Gastroesophageal sphincter (tissue), 4 donors: ENCODE measurements at regions not wholly inside any gene's neighbourhood (a gene's known extent, or its start where the extent isn't known, plus 50 kb on each side); places are given as distances from the start of the nearest gene placed in this dataset.

Source experiments
- ATAC-seq: fragments of 150-250 bp; one replicate; pipeline ENCODE4 v1.9.1; 2016; ENCODE audit warnings: mild to moderate bottlenecking, moderate library complexity
- H3K27ac ChIP-seq, 4 donors: fragments of 200-600 bp; sonication (generic) in 3 of 4; 1 replicate in 3 of 4; 2 replicates in 1 of 4; pipeline ENCODE4 v1.5.1; 2016 to 2019
- H3K27me3 ChIP-seq: fragments of 200-600 bp; sonication (generic); one replicate; pipeline ENCODE4 v1.5.1; 2019
- H3K36me3 ChIP-seq, 2 donors: fragments of 200-600 bp; sonication (generic); one replicate each; pipeline ENCODE4 v1.5.1; 2019; ENCODE audit warnings: control low read depth in 1 of 2
- H3K4me1 ChIP-seq, 3 donors: fragments of 200-600 bp; sonication (generic); 1 replicate in 2 of 3; 2 replicates in 1 of 3; pipeline ENCODE4 v1.5.1; 2016 to 2019; ENCODE audit warnings: control low read depth in 2 of 3
- H3K4me3 ChIP-seq, 2 donors: fragments of 200-600 bp; sonication (generic); one replicate each; pipeline ENCODE4 v1.5.1; 2019; ENCODE audit warnings: mild to moderate bottlenecking in 1 of 2, moderate library complexity in 1 of 2
- H3K9me3 ChIP-seq, 3 donors: fragments of 200-600 bp; sonication (generic); one replicate each; pipeline ENCODE4 v1.5.1; 2017 to 2019; ENCODE audit warnings: control low read depth in 2 of 3
- EP300 ChIP-seq: sonication (generic); formaldehyde crosslinking; IDR thresholded peaks from one replicate; pipeline ENCODE4 v1.6.1; 2017; ENCODE audit warnings: antibody characterized with exemption, mild to moderate bottlenecking
- POLR2A ChIP-seq, 2 donors: fragments of 450-650 bp; IDR thresholded peaks; one replicate each; pipeline ENCODE4 v1.6.1; 2017; ENCODE audit warnings: antibody characterized with exemption in 2 of 2, mild to moderate bottlenecking in 2 of 2, moderate library complexity in 1 of 2
- POLR2AphosphoS5 ChIP-seq: sonication (generic); formaldehyde crosslinking; IDR thresholded peaks from one replicate; pipeline ENCODE4 v1.6.1; 2017; ENCODE audit warnings: antibody characterized with exemption
- WGBS, 2 donors: methylation state at CpG; one replicate each; pipeline ENCODE4 v1.1.5; 2018; ENCODE audit warnings: low coverage in 1 of 2; 5-methylcytosine and 5-hydroxymethylcytosine counted together
- TF ChIP-seq, protein P1 (sequence below), 4 experiments: fragments of 200-600 bp in 2 of 4; fragments of 450-650 bp in 2 of 4; sonication (generic) in 1 of 4; IDR thresholded peaks; one replicate each; pipeline ENCODE4 v1.5.1; 2017 to 2019; ENCODE audit warnings: antibody characterized with exemption in 4 of 4, mild to moderate bottlenecking in 2 of 4, moderate library complexity in 2 of 4

DNA sequence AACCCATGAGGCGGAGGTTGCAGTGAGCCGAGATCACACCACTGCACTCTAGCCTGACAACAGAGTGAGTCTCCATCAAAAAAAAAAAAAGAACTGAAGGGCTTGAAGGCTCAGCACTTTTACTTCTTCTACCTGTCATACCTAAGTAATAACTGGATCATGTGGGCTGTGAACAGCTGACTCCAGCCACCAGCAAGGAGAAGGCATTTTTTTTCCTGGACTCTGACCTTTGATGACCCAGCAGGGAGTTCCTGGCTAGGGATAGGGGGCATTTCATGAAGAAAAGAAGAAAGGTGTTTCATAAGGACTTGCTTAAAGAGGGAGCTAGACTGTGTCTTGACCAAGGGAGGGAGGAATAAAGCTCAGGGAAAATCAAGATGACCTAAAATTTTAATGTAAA is 266.0 kb downstream of the ZNF621 start:
- H3K9me3 ChIP-seq: peaks cover 0 to 6% (median 0%) of the 10 kb centered on the region in 3 donors
- H3K4me3 ChIP-seq: no peak overlapping the region
- H3K27me3 ChIP-seq: no peaks in the 10 kb centered on the region
- TF ChIP-seq POLR2AphosphoS5 (no peak), EP300 (no peak), POLR2A (IDR thresholded peaks at IDR 0.05) (no peak)
- TF ChIP-seq, protein P1, sequence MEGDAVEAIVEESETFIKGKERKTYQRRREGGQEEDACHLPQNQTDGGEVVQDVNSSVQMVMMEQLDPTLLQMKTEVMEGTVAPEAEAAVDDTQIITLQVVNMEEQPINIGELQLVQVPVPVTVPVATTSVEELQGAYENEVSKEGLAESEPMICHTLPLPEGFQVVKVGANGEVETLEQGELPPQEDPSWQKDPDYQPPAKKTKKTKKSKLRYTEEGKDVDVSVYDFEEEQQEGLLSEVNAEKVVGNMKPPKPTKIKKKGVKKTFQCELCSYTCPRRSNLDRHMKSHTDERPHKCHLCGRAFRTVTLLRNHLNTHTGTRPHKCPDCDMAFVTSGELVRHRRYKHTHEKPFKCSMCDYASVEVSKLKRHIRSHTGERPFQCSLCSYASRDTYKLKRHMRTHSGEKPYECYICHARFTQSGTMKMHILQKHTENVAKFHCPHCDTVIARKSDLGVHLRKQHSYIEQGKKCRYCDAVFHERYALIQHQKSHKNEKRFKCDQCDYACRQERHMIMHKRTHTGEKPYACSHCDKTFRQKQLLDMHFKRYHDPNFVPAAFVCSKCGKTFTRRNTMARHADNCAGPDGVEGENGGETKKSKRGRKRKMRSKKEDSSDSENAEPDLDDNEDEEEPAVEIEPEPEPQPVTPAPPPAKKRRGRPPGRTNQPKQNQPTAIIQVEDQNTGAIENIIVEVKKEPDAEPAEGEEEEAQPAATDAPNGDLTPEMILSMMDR (IDR thresholded peaks at IDR 0.05): no peak
- ATAC-seq: no peak
- H3K36me3 ChIP-seq: no peaks in the 10 kb centered on the region
- no peak overlapping the region for H3K27ac ChIP-seq
- 100% methylated on average over 2 of the region's 2 CpGs; no CpG with 5 or more reads in 1 of the 2 donors for WGBS, 2 donors
- no peaks in the 10 kb centered on the region for H3K4me1 ChIP-seq

DNA sequence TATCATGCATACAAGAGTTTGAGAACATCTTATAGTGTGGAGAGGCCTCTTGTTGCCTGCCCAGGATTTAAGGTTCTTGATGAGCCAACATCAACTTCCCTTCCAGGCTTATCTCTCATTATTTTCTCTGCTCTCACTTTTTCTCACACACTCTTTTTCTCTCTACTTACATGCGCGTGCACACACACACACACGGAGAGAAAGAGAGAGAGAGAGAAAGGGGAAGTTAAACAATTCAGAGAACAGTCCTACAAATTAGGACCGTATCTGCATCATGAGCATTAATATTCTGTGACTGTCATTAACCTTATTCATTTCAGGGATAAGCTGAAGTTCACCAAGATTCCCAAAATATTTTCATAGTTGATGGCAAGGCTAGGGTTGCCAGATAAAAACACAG is 269.0 kb downstream of the ZNF621 start:
- Histone ChIP-seq H3K36me3 (no peaks in the 10 kb centered on the region), H3K9me3 (no peaks in the 10 kb centered on the region), H3K4me3 (no peak overlapping the region), H3K4me1 (no peaks in the 10 kb centered on the region), H3K27me3 (no peaks in the 10 kb centered on the region), H3K27ac (no peak overlapping the region)
- no peak for ATAC-seq
- TF ChIP-seq, protein P1 (IDR thresholded peaks at IDR 0.05): no peak
- no peak for TF ChIP-seq POLR2A (IDR thresholded peaks at IDR 0.05)
- no peak for TF ChIP-seq EP300
- TF ChIP-seq POLR2AphosphoS5: no peak
- WGBS, 2 donors: 48 to 74% methylated on average over 4 of the region's 4 CpGs

DNA sequence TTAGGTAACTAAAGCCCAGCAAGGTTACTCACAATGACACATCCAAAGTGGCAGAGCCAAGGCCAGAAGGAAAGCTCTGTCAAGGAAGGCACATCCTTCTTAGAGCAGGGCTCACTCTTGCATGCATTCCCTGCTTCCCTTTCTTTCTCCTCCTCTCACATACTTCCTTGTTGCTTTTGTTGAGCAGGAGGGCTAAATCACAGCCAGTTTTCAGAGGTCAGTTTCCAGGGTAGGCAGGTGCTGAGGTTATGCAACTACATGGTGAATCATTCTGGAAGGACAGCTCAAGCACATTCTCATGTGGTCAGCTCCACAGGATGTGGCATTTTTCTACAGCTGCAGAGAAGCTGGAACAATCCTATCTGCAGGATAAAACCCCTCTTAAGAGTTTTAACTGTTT is 275.6 kb downstream of the ZNF621 start:
- Histone ChIP-seq H3K27ac (peak overlapping the region in 1 of 4 donors; percentile 20), H3K36me3 (no peaks in the 10 kb centered on the region), H3K4me1 (no peaks in the 10 kb centered on the region), H3K4me3 (no peak overlapping the region), H3K27me3 (no peaks in the 10 kb centered on the region), H3K9me3 (no peaks in the 10 kb centered on the region)
- TF ChIP-seq POLR2AphosphoS5: peak; percentile 8
- TF ChIP-seq EP300: no peak
- ATAC-seq: peak; percentile 91

DNA sequence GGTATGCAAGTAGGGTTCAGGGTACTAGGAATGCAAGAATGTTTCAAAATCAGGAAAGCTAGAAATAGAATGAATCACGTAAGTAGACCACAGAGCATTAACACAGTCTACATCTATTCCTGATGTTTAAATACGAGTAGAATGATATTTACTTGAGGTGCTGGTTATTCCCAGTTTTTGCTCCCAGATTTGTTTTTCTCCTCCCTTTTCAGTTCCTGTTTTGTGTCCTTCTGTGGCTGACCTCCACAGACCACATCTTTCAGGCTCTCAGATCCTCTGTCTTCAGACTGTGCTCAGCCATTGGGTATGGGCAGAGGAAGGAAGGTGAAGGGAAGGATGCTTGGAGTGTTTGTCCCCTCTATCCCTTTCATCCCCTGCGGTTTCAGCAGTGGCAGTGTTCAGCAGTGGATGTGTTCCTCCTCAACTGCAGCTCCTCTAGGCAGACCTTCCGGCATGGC is 276.6 kb downstream of the ZNF621 start:
- no peak overlapping the region for H3K4me3 ChIP-seq
- H3K9me3 ChIP-seq: no peaks in the 10 kb centered on the region
- TF ChIP-seq, protein P1 (IDR thresholded peaks at IDR 0.05): no peak
- TF ChIP-seq POLR2A (IDR thresholded peaks at IDR 0.05) (no peak), POLR2AphosphoS5 (no peak), EP300 (no peak)
- no peaks in the 10 kb centered on the region for H3K27me3 ChIP-seq
- WGBS, 2 donors: 81 to 86% methylated on average over 2 to 4 of the region's 4 CpGs
- H3K4me1 ChIP-seq: no peaks in the 10 kb centered on the region
- no peak for ATAC-seq
- H3K36me3 ChIP-seq: no peaks in the 10 kb centered on the region
- no peak overlapping the region for H3K27ac ChIP-seq

DNA sequence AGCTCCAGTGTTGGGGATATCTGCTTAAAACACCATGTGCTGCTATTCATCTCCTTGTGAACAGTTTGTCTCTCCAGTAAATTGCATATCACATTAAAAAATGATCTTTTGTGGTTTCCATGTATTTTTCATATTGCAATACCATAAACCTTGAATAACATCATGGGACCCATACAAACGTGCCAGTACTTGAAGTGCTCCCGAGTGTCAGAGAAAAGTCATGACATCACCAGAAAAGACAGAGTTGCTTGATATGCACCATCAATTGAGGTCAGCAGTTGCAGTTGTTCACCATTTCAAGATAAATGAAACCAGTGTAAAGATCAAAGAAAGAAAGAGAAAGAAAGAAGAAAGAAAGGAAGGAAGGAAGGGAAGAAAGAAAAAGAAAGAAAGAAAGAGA is 278.6 kb downstream of the ZNF621 start:
- TF ChIP-seq POLR2A (IDR thresholded peaks at IDR 0.05) (no peak), EP300 (no peak), POLR2AphosphoS5 (no peak)
- TF ChIP-seq, protein P1 (IDR thresholded peaks at IDR 0.05): no peak
- no peak overlapping the region for H3K27ac ChIP-seq
- no peaks in the 10 kb centered on the region for H3K9me3 ChIP-seq
- 43 to 51% methylated on average over 1 to 2 of the region's 2 CpGs for WGBS, 2 donors
- H3K4me1 ChIP-seq: no peaks in the 10 kb centered on the region
- no peak for ATAC-seq
- no peak overlapping the region for H3K4me3 ChIP-seq
- H3K36me3 ChIP-seq: no peaks in the 10 kb centered on the region
- H3K27me3 ChIP-seq: no peaks in the 10 kb centered on the region
